Peyer's patch (tissue), 4 donors: ENCODE measurements at regions not wholly inside any gene's neighbourhood (a gene's known extent, or its start where the extent isn't known, plus 50 kb on each side); places are given as distances from the start of the nearest gene placed in this dataset.

ENCODE experiments used
- POLR2A ChIP-seq, 2 donors: fragments of 450-650 bp; IDR thresholded peaks; one replicate each; pipeline ENCODE4 v1.5.1; 2017; ENCODE audit warnings: antibody characterized with exemption in 2 of 2, mild to moderate bottlenecking in 2 of 2, moderate library complexity in 2 of 2
- TF ChIP-seq, protein P1 (sequence below), 6 experiments: fragments of 450-650 bp in 4 of 6; fragments of 200-600 bp in 2 of 6; sonication (generic) in 1 of 6; IDR thresholded peaks; one replicate each; pipeline ENCODE4 v1.5.1; 2017 to 2019; ENCODE audit warnings: antibody characterized with exemption in 6 of 6, mild to moderate bottlenecking in 3 of 6, moderate library complexity in 1 of 6

DNA sequence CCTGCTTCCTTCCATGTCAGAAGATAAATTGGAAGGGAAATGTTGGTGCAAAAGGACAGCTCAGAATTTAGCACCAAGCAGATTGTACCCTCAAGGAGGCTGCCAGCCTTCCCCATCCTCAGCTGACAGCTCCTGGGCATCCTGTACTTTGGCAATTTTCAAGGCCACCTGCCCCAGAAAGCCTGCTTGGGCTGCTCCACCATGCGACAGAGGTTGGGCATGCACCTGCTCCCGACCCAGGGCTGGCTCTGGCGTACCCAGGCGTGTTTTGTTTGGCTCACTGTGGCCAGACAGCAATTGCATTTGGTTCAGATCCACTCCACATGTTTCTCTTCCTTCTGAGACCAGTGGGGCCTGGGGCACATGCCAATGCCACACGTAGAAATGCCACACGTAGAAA is 547.8 kb downstream of the NPHP4 start:
- TF ChIP-seq, protein P1, sequence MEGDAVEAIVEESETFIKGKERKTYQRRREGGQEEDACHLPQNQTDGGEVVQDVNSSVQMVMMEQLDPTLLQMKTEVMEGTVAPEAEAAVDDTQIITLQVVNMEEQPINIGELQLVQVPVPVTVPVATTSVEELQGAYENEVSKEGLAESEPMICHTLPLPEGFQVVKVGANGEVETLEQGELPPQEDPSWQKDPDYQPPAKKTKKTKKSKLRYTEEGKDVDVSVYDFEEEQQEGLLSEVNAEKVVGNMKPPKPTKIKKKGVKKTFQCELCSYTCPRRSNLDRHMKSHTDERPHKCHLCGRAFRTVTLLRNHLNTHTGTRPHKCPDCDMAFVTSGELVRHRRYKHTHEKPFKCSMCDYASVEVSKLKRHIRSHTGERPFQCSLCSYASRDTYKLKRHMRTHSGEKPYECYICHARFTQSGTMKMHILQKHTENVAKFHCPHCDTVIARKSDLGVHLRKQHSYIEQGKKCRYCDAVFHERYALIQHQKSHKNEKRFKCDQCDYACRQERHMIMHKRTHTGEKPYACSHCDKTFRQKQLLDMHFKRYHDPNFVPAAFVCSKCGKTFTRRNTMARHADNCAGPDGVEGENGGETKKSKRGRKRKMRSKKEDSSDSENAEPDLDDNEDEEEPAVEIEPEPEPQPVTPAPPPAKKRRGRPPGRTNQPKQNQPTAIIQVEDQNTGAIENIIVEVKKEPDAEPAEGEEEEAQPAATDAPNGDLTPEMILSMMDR (IDR thresholded peaks at IDR 0.05) = no peak
- TF ChIP-seq POLR2A (IDR thresholded peaks at IDR 0.05) = no peak
